ENCODE measurements at regions not wholly inside any gene's neighbourhood (a gene's known extent, or its start where the extent isn't known, plus 50 kb on each side); places are given as distances from the start of the nearest gene placed in this dataset.
"Not testable (repeated sequence)": the region's sequence is repeated elsewhere in the genome, so short reads cannot be mapped to it uniquely, and the experiment has no call there.

GRCh38 chr20:48057739-48058138, 272.5 kb upstream of the SULF2 start:
- DNase-seq = no peak

GRCh38 chr20:48057251-48057650, 272.0 kb upstream of the SULF2 start:
- no peak for DNase-seq

GRCh38 chr20:48056218-48056617, 270.9 kb upstream of the SULF2 start:
- no peak for DNase-seq

- no peak for DNase-seq
These were observed 268.8 kb upstream of the SULF2 start for GRCh38 chr20:48054051-48054450.

- DNase-seq = no peak
These were observed 267.2 kb upstream of the SULF2 start for GRCh38 chr20:48052475-48052835.

- DNase-seq = no peak
These were observed 266.7 kb upstream of the SULF2 start for GRCh38 chr20:48051794-48052474.

- no peak for DNase-seq
These were observed 264.4 kb upstream of the SULF2 start for GRCh38 chr20:48049641-48050040.

GRCh38 chr20:48049171-48049570, 263.9 kb upstream of the SULF2 start:
- no peak for DNase-seq

- no peak for DNase-seq
These were observed 262.2 kb upstream of the SULF2 start for GRCh38 chr20:48047447-48047846.

- no peak for DNase-seq
These were observed 257.3 kb upstream of the SULF2 start for GRCh38 chr20:48042628-48043027.

- DNase-seq = no peak
These were observed 255.9 kb upstream of the SULF2 start for GRCh38 chr20:48041078-48041780.

GRCh38 chr20:48040491-48040890, 255.2 kb upstream of the SULF2 start:
- no peak for DNase-seq

GRCh38 chr20:48040051-48040450, 254.8 kb upstream of the SULF2 start:
- DNase-seq = no peak

GRCh38 chr20:48039514-48039913, 254.2 kb upstream of the SULF2 start:
- DNase-seq = no peak

GRCh38 chr20:48038713-48039112, 253.4 kb upstream of the SULF2 start:
- DNase-seq = no peak

- DNase-seq = not testable (repeated sequence)
These were observed 252.5 kb upstream of the SULF2 start for GRCh38 chr20:48037798-48038197.

GRCh38 chr20:48035961-48036731, 250.9 kb upstream of the SULF2 start:
- DNase-seq = no peak

- no peak for DNase-seq
These were observed 249.5 kb upstream of the SULF2 start for GRCh38 chr20:48034751-48035150.

- DNase-seq = not testable (repeated sequence)
These were observed 247.7 kb upstream of the SULF2 start for GRCh38 chr20:48033005-48033404.

- no peak for DNase-seq
These were observed 245.8 kb upstream of the SULF2 start for GRCh38 chr20:48031122-48031521.

GRCh38 chr20:48026981-48027592, 241.8 kb upstream of the SULF2 start:
- DNase-seq = no peak

- DNase-seq = no peak
These were observed 240.4 kb upstream of the SULF2 start for GRCh38 chr20:48025661-48026060.

- DNase-seq = no peak
These were observed 239.8 kb upstream of the SULF2 start for GRCh38 chr20:48025051-48025515.

Measured in CD4-positive, alpha-beta T cell treated with Interleukin-4 for 1 hour (primary cell).